ENCODE measurements at regions not wholly inside any gene's neighbourhood (a gene's known extent, or its start where the extent isn't known, plus 50 kb on each side); places are given as distances from the start of the nearest gene placed in this dataset.
"Not testable (repeated sequence)": the region's sequence is repeated elsewhere in the genome, so short reads cannot be mapped to it uniquely, and the experiment has no call there.

DNA sequence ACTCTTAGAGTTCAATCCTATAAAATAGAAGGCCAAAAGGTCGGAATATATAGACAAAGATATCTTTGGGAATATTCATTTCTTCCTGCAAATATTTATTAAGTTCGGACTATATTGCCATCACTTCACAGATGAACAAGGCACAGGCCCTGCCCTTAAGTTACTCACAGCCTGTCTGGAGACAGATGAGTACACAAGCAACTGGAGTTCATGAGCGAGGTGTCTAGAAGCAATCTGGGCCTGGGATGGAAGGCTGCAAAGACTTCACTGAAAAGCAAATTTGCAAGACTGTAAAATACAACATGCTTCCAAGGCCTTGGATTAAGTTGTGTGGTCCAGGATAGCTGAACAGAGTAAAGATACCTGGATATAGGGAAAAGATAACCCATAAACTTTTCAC is 56.7 kb upstream of the CEP85L start:
- Histone ChIP-seq H3K4me3 (no peak overlapping the region), H3K4me1 (peaks cover 32% of the 10 kb centered on the region), H3K9me3 (replicated peaks) (no peaks in the 10 kb centered on the region), H3K27ac (replicated peaks) (peak overlapping the region; percentile 77), H3K27me3 (ENCODE audit: low read depth) (no peaks in the 10 kb centered on the region), H3K36me3 (no peaks in the 10 kb centered on the region)
- intact Hi-C loops (cut with micrococcal nuclease), result no loop called here
- TF ChIP-seq, protein P1, sequence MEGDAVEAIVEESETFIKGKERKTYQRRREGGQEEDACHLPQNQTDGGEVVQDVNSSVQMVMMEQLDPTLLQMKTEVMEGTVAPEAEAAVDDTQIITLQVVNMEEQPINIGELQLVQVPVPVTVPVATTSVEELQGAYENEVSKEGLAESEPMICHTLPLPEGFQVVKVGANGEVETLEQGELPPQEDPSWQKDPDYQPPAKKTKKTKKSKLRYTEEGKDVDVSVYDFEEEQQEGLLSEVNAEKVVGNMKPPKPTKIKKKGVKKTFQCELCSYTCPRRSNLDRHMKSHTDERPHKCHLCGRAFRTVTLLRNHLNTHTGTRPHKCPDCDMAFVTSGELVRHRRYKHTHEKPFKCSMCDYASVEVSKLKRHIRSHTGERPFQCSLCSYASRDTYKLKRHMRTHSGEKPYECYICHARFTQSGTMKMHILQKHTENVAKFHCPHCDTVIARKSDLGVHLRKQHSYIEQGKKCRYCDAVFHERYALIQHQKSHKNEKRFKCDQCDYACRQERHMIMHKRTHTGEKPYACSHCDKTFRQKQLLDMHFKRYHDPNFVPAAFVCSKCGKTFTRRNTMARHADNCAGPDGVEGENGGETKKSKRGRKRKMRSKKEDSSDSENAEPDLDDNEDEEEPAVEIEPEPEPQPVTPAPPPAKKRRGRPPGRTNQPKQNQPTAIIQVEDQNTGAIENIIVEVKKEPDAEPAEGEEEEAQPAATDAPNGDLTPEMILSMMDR (IDR thresholded peaks at IDR 0.05; ENCODE audit: borderline replicate concordance), result no peak
- DNase-seq, result no peak

DNA sequence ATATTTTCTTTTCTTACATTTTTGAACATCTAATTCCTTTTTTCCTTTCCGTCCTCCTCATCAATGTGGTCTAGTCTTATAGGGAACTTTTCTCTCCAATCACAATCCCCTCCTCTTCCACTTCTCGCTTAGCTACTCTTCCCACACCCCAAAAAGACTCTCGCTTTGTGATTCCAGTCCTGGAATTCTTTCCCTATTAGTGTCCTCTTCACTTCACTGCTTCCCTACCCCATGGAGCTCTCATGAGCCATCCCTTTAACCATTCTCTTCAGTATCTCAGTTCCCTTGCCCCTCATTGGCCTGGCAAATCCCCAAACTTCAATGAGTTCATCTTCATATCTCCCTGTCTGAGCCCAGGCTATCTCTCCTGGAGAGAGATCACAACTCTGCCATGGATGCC is 55.3 kb upstream of the CEP85L start:
- TF ChIP-seq, protein P1 (IDR thresholded peaks at IDR 0.05; ENCODE audit: borderline replicate concordance), result no peak
- H3K36me3 ChIP-seq, result no peaks in the 10 kb centered on the region
- H3K27me3 ChIP-seq (ENCODE audit: low read depth), result no peaks in the 10 kb centered on the region
- H3K9me3 ChIP-seq (replicated peaks), result no peaks in the 10 kb centered on the region
- intact Hi-C loops (cut with micrococcal nuclease), result no loop called here
- no peak overlapping the region for H3K4me3 ChIP-seq
- peaks cover 32% of the 10 kb centered on the region for H3K4me1 ChIP-seq
- H3K27ac ChIP-seq (replicated peaks), result no peak overlapping the region
- no peak for DNase-seq

DNA sequence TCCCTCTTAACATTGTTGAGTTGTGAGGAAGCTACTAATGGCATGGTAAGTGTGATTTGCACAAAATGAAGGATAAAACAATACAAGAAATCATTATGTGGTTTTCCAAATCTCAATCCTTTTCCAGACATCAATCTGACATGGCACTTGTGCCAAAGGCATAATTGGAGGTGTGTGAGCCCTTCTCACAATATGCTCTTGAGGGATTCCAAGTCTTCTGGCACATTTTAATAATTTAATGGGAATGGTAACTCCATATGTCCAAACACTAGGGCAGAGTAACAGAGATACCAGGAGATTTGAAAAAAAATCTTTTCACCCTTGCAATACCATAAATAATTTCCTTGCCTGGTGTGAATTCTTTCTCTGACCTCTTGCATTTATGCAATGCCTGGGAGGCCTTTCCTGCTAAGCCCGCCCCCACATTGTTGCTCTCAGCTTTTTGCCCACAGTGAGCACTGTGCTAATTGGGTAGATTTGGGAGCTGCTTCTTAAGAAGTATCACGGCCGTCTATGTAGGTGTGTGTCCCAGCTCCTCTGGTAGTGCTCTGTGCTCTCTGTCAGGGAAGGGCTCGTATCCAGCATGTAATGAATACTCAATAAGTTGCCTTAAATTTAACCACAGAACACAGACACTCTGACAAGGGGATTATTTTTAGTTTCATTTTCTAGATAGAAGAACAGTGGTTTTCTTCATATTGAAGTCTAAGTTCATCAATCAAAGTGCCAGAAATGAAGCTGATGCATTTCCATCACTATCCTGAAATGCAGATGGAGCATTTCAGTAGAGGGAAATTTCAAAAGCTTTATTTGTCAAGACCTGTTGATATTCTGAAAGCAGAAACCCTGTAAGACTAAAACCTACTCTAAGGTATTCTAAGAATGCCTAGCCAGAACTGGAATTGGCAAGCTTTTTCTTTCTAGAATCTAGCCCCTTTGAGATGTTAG is 54.4 kb upstream of the CEP85L start:
- TF ChIP-seq, protein P1 (IDR thresholded peaks at IDR 0.05; ENCODE audit: borderline replicate concordance), result no peak
- Histone ChIP-seq H3K27me3 (ENCODE audit: low read depth) (no peaks in the 10 kb centered on the region), H3K27ac (replicated peaks) (peak overlapping the region; percentile 50), H3K4me1 (peaks cover 32% of the 10 kb centered on the region), H3K36me3 (no peaks in the 10 kb centered on the region), H3K9me3 (replicated peaks) (no peaks in the 10 kb centered on the region), H3K4me3 (peak overlapping the region; percentile 42)
- intact Hi-C loops (cut with micrococcal nuclease), result no loop called here
- DNase-seq, result no peak

DNA sequence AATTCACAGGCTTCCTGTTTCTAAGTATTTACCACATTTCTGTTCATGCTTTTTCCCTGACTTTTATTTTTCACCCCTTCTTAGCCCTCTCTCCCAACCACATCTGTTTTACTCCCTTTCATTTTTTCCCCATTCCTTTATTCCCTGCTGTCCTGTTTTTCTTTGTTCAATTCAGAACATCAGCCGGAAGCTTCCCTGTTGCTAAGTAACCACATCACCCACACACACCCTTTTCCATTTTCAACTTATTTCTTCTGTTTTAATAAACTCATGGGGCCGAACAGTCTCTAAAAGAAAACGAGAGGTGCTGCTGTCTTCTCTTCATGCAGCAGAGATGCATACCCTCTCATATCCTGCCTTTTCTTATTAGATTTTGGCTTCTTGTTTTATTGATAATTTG is 53.5 kb upstream of the CEP85L start:
- Histone ChIP-seq H3K36me3 (no peaks in the 10 kb centered on the region), H3K4me3 (no peak overlapping the region), H3K27ac (replicated peaks) (no peak overlapping the region), H3K27me3 (ENCODE audit: low read depth) (no peaks in the 10 kb centered on the region), H3K4me1 (peaks cover 29% of the 10 kb centered on the region), H3K9me3 (replicated peaks) (no peaks in the 10 kb centered on the region)
- intact Hi-C loops (cut with micrococcal nuclease), result no loop called here
- TF ChIP-seq, protein P1 (IDR thresholded peaks at IDR 0.05; ENCODE audit: borderline replicate concordance), result no peak
- no peak for DNase-seq

DNA sequence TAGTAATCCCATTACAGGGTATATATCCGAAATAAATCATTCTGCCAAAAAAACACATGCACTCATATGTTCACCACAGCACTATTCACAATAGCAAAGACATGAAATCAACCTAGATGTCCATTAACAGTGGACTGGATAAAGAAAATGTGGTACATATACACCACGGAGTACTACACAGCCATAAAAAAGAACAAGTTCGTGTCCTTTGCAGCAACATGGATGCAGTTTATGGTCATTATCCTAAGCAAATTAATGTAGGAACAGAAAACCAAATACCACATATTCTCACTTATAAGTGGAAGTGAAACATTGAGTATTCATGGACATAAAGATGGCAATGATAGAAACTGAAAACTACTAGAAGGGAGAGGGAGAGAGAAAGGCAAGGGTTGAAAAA is 49.9 kb upstream of the CEP85L start:
- H3K27ac ChIP-seq (replicated peaks); H3K4me3 ChIP-seq; H3K9me3 ChIP-seq (replicated peaks); H3K36me3 ChIP-seq; intact Hi-C loops (cut with micrococcal nuclease); H3K27me3 ChIP-seq (ENCODE audit: low read depth); DNase-seq: not testable (repeated sequence)
- peaks cover 13% of the 10 kb centered on the region for H3K4me1 ChIP-seq

Data from left ventricle myocardium inferior (tissue), 1 donor.